Suppressor macrophage treated with lipopolysaccharide for 4 hours (primary cell): ENCODE measurements at regions not wholly inside any gene's neighbourhood (a gene's known extent, or its start where the extent isn't known, plus 50 kb on each side); places are given as distances from the start of the nearest gene placed in this dataset.
"Not testable (repeated sequence)": the region's sequence is repeated elsewhere in the genome, so short reads cannot be mapped to it uniquely, and the experiment has no call there.

Experiments used
- DNase-seq: peaks from one replicate; pipeline ENCODE4 v3.0.0-alpha.2; 2020

DNA sequence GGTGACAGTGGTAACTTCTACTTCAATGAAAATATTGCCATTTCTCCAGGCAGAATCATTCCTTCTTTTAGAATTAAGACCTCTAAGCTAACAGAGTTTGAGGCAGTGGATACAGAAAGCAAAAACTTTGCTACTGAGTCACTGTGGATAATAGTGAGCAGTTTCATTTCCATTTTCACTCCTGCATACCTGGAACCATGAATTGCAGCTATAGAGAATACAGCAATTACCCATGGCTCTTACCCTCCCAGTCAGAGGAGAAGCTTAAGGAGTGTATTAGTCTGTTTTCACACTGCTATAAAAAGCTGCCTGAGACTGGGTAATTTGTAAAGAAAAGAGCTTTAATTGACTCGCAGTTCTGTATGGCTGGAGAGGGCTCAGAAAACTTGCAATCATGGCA, 531.4 kb upstream of the CNTNAP5 start:
- no peak for DNase-seq

DNA sequence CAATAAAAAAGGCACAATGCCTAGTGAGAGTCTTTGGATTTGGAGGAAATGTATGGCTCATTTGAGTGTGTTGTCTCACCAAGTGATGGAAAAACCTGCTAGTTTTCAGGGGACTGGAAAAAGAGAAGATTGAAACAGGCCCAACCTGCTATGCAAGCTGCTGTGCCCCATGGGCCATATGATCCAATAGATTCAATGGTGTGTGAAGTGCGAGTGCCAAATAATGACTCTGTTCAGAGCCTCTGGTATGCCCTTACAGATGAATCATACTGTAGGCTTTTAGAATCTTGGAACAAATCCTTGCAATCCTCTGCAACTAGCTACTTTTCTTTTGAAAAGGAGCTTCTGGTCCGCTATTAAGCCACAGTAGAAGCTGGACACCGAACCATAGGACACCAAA, 529.8 kb upstream of the CNTNAP5 start:
- DNase-seq: no peak

DNA sequence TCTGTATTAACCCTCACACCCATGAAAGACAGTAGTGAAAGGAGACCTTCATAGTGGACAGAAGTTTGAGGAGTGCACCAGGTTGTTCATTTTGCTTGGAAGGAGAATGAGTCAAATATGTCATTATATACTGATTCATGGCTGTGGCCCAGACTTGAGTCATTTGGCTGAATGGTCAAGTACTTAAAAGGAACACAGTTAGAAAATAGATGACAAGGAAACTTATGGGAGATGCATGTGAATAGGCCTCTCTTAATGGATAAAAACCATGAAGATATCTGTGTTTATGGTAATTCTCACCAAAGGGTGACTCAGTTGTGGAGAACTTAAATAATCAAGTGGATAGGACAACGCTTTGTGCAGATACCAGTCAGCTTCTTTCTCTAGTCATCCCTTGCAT, 524.7 kb upstream of the CNTNAP5 start:
- no peak for DNase-seq

DNA sequence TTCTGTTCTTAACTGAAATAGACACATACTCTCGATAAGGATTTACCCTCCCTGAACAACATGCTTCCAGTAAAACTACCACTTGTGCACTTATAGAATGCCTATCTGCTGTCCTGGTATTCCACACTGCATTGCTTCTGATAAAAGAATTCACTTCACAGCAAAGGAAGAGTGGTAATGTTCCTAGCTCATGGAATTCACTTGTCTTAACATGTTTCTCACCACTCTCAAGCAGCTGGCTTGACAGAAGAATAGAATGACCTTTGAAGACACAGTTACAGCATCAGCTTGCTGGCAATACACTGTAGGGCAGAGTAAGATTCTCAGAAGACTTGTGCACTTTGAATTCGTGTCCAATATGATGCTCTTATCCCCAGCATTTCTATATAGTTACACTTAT, 524.1 kb upstream of the CNTNAP5 start:
- no peak for DNase-seq

DNA sequence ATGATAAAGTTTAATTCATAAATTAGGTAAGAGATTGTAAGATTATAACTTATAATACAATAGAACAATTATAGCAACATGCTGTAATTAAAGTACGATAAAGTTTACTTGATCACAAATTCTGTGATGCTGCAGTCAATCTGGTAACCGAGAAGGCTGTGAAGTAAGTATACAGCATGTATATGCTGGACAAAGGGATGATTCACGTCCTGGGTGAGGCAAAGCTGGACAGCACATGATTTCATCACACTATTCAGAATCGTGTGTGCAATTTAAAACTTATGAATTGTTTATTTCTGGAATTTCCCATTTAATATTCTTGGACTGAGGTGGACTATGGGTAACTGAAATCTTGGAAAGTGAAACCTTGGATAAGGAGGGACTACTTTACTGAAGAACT, 522.2 kb upstream of the CNTNAP5 start:
- DNase-seq: no peak

DNA sequence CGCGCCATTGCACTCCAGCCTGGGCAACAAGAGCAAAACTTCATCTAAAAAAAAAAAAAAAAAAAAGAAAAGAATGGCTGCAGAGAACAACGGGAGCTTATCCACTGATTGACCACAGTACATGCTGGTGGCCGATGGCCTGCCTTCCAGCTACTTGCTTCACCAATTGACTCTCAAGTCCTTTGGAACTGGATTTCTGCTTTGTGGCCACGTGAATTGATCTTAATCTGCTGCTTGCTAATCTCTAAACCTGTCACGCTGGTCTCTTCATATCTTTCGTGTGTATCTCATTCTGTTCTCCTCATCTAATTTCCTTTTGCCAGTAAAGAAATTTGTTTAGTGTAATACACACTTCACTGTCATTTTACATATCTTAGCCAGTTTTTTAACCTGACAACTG, 512.5 kb upstream of the CNTNAP5 start:
- no peak for DNase-seq

- no peak for DNase-seq
Observed at GRCh38 chr2:123513351-123513750, 511.7 kb upstream of the CNTNAP5 start.

- DNase-seq: no peak
Observed at GRCh38 chr2:123514613-123515207, 510.4 kb upstream of the CNTNAP5 start.

- DNase-seq: no peak
Observed at GRCh38 chr2:123518367-123518766, 506.7 kb upstream of the CNTNAP5 start.

DNA sequence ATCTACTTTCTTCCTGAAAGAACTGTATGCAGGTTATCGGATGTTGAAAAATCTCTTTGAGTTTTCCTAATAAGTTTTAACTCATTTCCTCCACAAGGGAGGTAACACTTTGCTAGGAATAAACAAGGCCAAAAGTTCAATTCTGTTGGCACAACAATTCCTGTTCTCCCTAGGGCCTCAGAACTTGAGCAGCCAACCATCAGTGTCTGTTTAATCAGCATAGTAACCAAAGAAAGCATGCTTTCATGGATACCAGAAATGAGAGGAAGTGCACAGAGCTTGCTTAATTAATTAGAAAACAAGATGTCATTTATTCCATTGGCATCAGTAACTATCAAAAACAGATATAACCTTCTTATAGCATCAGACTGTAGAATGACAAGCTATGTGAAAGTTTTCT, 503.2 kb upstream of the CNTNAP5 start:
- DNase-seq: no peak

GRCh38 chr2:123522498-123522897, 502.6 kb upstream of the CNTNAP5 start:
- DNase-seq: not testable (repeated sequence)

- DNase-seq: no peak
Observed at GRCh38 chr2:123528996-123529707, 495.9 kb upstream of the CNTNAP5 start.

DNA sequence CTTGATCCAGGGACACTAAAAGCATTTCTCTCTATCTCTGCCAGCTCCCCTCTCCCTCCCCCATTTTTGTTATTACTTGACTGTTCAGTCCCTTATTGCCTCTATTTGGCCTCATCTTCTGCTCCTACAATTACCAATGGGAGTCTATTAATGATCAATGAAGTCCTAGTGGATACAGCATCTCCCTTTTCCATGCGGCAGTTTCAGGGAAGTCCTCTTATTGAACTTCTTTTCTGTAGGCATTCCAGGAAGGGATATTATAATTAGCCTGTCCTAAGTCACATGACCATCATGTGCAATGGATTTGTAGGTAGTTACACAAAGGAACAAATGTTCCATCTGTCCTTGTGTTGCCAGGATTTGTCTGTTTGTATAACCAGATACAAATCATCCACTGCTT, 495.1 kb upstream of the CNTNAP5 start:
- no peak for DNase-seq

GRCh38 chr2:123532126-123532525, 493.0 kb upstream of the CNTNAP5 start:
- DNase-seq: no peak

DNA sequence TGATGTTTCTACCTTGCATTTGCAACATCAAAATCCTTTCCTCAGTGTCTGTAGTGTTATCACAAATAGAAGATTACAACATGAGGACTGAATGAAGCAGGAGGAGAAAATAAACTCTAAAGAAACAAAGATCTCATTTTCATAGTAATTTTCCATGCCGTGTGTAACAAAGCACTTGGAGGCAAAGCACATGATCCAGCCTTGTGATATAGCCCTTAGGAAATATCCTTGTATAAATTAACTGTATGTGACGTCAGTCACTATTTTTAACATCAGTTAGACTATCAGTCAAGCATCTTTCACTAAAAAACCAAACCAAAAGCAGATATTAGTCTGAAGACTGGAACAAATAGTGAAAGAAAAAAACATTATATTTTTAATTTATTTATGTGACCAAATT, 492.1 kb upstream of the CNTNAP5 start:
- DNase-seq: no peak

DNA sequence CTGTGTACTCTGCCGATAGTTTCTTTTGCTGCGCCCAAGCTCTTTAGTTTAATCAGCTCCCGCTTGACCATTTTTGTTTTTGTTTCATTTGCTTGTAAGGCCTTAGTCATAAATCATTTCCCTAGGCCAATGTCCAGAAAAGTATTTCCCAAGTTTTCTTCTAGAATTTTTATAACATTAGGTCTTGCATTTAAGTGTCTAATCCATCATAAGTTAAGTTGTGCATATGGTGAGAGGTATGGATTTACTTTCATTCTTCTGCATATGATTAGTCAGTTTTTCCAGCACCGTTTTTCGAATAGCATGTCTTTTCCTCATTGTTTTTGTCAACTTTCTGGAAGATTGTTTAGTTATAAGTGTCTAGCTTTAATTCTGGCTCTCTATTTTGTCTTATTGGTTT, 484.8 kb upstream of the CNTNAP5 start:
- no peak for DNase-seq

DNA sequence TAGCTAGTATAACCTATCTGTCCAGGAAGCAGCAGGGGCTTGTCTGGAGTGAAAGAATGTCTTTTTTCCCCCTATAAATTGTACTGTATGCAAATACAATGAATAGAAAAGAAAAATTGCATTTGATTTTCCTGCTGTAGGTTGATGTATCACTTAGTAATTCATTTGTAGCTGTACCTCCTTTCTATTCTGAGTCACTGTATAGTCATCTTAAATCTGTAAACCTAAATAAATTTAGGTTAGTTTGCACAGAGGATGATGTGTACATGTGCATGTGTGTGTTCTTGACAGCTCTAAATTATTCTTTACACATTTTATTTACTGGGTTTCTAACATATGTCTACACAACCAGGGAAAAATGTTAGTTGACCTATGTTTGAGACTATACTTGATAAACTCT, 478.7 kb upstream of the CNTNAP5 start:
- no peak for DNase-seq

DNA sequence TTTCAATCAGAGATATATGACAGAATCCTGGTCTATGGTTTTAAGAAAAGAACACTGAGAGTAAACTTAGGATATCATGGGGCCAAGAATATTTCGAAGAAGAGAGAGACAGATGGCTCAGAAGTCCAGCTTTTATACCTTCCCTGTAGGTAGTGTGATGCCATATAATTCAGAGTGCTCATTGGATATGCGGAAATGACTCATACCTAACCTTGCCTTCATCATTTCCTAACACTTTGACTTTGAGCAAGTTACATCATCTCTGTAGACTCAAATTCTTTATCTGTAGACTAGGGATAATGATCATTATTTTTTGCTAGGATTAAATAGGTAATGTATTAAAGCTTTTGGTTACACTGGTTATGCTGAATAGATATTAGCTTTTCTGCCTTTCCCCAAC, 461.6 kb upstream of the CNTNAP5 start:
- no peak for DNase-seq

- DNase-seq: no peak
Observed at GRCh38 chr2:123566291-123566946, 458.7 kb upstream of the CNTNAP5 start.

DNA sequence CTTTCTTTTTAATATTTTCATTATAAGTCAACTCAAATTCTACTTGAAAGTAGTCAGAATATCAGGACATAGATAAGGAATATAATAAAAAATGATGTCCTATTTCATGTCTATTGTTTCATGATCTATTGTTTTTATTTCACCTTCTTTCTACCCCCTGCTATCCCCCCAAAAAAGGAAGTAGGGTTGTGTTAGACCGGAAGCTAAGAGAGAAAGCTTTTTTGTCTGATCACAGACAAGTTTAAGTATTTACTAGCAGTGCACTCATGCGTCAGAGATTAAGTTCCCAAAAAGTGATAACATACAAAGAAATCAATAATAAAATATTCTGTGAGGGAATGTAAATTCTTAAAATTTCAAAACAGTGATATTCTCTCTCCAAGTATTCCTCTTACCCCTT, 447.1 kb upstream of the CNTNAP5 start:
- DNase-seq: no peak

DNA sequence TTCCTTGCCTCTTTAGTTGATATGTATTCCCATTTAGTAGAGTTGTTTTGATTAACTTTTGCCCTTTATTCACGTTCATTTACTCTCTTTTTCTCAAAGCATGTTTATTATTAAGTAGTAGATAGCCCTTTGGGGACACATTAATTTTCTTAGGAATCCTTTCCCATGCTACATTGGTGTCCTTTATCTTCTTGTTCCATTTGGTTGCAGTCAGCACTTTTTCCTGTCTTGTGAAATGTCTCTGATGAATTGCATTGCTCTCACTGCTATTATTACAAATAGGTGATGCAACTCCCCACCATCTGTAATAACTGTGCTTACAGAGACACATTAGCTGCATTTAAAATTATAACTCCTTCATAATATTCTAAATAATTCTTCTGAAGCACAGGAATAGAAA, 428.5 kb upstream of the CNTNAP5 start:
- DNase-seq: no peak

DNA sequence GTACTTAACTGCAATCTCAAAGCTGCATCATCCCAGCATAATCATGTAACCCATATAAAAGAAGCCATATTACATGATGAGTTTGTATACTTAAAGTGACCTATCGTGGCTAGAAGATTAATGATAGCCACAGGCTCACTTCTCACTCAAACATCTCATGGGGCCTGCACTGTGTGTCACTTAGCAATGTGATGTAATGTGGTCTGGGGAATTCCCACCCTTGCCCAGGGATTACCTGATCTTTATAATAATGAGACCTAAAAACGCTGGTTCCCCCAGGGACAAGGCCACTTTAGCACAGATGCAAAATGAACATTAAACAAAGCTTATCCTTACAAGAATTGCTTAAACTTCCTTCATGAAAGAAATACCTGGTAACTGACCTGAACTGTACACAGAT, 427.1 kb upstream of the CNTNAP5 start:
- DNase-seq: no peak

- no peak for DNase-seq
Observed at GRCh38 chr2:123606631-123607030, 418.5 kb upstream of the CNTNAP5 start.

- no peak for DNase-seq
Observed at GRCh38 chr2:123609077-123609476, 416.0 kb upstream of the CNTNAP5 start.

DNA sequence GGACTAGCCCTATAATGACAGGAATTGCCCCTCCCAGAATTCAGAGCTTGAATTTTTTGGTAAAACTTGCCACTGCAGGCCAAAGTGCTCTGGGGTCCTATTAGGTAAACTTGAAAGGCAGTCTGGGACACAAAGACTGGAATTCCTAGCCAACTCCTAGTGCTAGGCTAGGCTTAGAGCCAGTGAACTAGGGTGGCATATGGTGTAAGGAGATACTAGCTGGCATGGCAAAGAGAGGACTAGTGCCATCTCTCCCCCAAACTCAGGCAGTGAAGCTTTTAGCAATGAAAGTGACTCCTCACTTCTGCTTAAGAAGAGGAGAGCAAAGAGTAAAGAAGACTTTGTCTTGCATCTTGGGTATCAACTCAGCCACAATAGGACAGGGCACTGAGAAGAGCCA, 410.5 kb upstream of the CNTNAP5 start:
- DNase-seq: no peak
